HepG2 (cell line): ENCODE measurements at regions not wholly inside any gene's neighbourhood (a gene's known extent, or its start where the extent isn't known, plus 50 kb on each side); places are given as distances from the start of the nearest gene placed in this dataset.

Source experiments
- ATAC-seq: fragments of 200-7000 bp; cut with Tn5 transposase; 3 replicates; pipeline ENCODE4 v1.9.1; 2020; ENCODE audit warnings: mild to moderate bottlenecking, moderate library complexity
- BruUV-seq: library from RNA; stranded (reverse); fragments of 400-500 nt; replicated peaks from 2 replicates; lab custom pipeline; 2021; lab: Mats Ljungman, UMichigan
- CTCF ChIA-PET: fragments of 300-600 bp; formaldehyde crosslinking; extraction: SDS; loops from one replicate; lab custom pipeline; 2021; ENCODE audit warnings: low total read pairs, inconsistent platforms, low intra/inter-chr PET ratio; lab: Yijun Ruan, JAX
- POLR2A ChIA-PET: fragments of 350-600 bp; sonication (Branson Sonifier 250); formaldehyde crosslinking; loops from one replicate; lab custom pipeline; 2020; ENCODE audit warnings: antibody characterized with exemption, inconsistent platforms; lab: Yijun Ruan, JAX
- DNase-seq: peaks from one replicate; pipeline ENCODE4 v3.0.0-alpha.2; 2015; ENCODE audit warnings: low spot score
- FAIRE-seq: peaks from 3 replicates; lab custom pipeline; 2011; peaks lifted over from hg19 to GRCh38; lab: Jason Lieb, UNC
- H2AFZ ChIP-seq: one replicate; pipeline ENCODE4 v1.6.1; 2011; ENCODE audit warnings: low read length, inconsistent platforms
- H3K27ac ChIP-seq: fragments of 300-600 bp; 3 replicates; pipeline ENCODE4 v1.8.0; 2011; ENCODE audit warnings: mixed run types, mild to moderate bottlenecking, mixed read lengths, low read length, inconsistent platforms; ENCODE audit not compliant: insufficient read depth; ENCODE audit errors: extremely low read length
- H3K27me3 ChIP-seq, 2 experiments: fragments of 200-600 bp in 1 of 2; 2 replicates in 1 of 2; 3 replicates in 1 of 2; pipeline versions ENCODE4 v1.6.0 to v1.8.0; 2011; ENCODE audit warnings: low read length in 2 of 2, mild to moderate bottlenecking in 2 of 2, moderate library complexity in 2 of 2, inconsistent platforms in 1 of 2; ENCODE audit not compliant: insufficient read depth in 2 of 2, control insufficient read depth in 1 of 2
- H3K36me3 ChIP-seq, 2 experiments: fragments of 200-600 bp in 1 of 2; replicated peaks in 1 of 2; 2 replicates in 1 of 2; 3 replicates in 1 of 2; pipeline versions ENCODE4 v1.5.1 to v1.8.0; 2011; ENCODE audit warnings: low read length in 2 of 2, inconsistent platforms in 1 of 2; ENCODE audit not compliant: insufficient read depth in 2 of 2, control insufficient read depth in 1 of 2
- H3K4me1 ChIP-seq: 2 replicates; pipeline ENCODE4 v1.5.1; 2012; ENCODE audit warnings: low read length, inconsistent platforms; ENCODE audit not compliant: insufficient read depth
- H3K4me2 ChIP-seq: 2 replicates; pipeline ENCODE4 v1.6.0; 2011; ENCODE audit warnings: low read depth, low read length, inconsistent platforms
- H3K4me3 ChIP-seq, 3 experiments: fragments of 200-600 bp in 1 of 3; sonication (generic), shearing (Covaris generic) in 1 of 3; replicated peaks in 1 of 3; 2 replicates each; pipeline ENCODE4 v1.5.1; 2011 to 2016; ENCODE audit warnings: low read length in 3 of 3, inconsistent platforms in 2 of 3, low read depth in 2 of 3, mild to moderate bottlenecking in 2 of 3, control low read depth in 1 of 3, mixed read lengths in 1 of 3; ENCODE audit not compliant: insufficient read depth in 1 of 3
- H3K79me2 ChIP-seq: one replicate; pipeline ENCODE4 v1.6.1; 2011; ENCODE audit warnings: low read length, inconsistent platforms; ENCODE audit not compliant: insufficient read depth
- H3K9ac ChIP-seq: 2 replicates; pipeline ENCODE4 v1.6.0; 2011; ENCODE audit warnings: mild to moderate bottlenecking, low read depth, low read length, inconsistent platforms; ENCODE audit not compliant: insufficient read depth
- H3K9me3 ChIP-seq: 2 replicates; pipeline ENCODE4 v1.5.1; 2012; ENCODE audit warnings: mild to moderate bottlenecking, low read length
- H4K20me1 ChIP-seq: 2 replicates; pipeline ENCODE4 v1.6.0; 2011; ENCODE audit warnings: inconsistent platforms, mild to moderate bottlenecking, low read length, moderate library complexity; ENCODE audit not compliant: insufficient read depth
- MAFG ChIP-seq: sonication (generic); formaldehyde crosslinking; IDR thresholded peaks from 2 replicates; pipeline ENCODE4 v1.5.1; 2020; ENCODE audit warnings: mild to moderate bottlenecking, missing genetic modification reagents
- NR2F2 ChIP-seq: IDR thresholded peaks from 2 replicates; pipeline ENCODE4 v1.6.1; 2012; ENCODE audit warnings: low read depth, inconsistent platforms, borderline replicate concordance
- RFXANK ChIP-seq: IDR thresholded peaks from 2 replicates; pipeline ENCODE4 v1.6.1; 2016
- RFXAP ChIP-seq: sonication (generic); formaldehyde crosslinking; IDR thresholded peaks from 2 replicates; pipeline ENCODE4 v1.4.0; 2020; ENCODE audit warnings: missing genetic modification reagents, borderline replicate concordance
- SOX6 ChIP-seq, 2 experiments: fragments of 450-650 bp in 1 of 2; sonication (generic) in 1 of 2; formaldehyde crosslinking in 1 of 2; IDR thresholded peaks; 2 replicates each; pipeline versions ENCODE4 v1.4.0 to v1.6.1; 2017 to 2020; ENCODE audit warnings: antibody characterized with exemption in 1 of 2, mild to moderate bottlenecking in 1 of 2, missing genetic modification reagents in 1 of 2
- YY1 ChIP-seq: IDR thresholded peaks from 2 replicates; pipeline ENCODE4 v1.6.1; 2011; ENCODE audit warnings: low read length, low read depth, moderate library complexity, mild to moderate bottlenecking; ENCODE audit not compliant: insufficient read depth, insufficient replicate concordance
- ZNF18 ChIP-seq: sonication (generic); formaldehyde crosslinking; IDR thresholded peaks from 2 replicates; pipeline ENCODE4 v1.8.0; 2022; ENCODE audit warnings: mild to moderate bottlenecking, missing genetic modification reagents; ENCODE audit not compliant: insufficient replicate concordance
- ZNF318 ChIP-seq: sonication (generic); formaldehyde crosslinking; IDR thresholded peaks from 2 replicates; pipeline ENCODE4 v1.4.0; 2020; ENCODE audit warnings: mild to moderate bottlenecking, missing genetic modification reagents
- ZNF562 ChIP-seq: sonication (generic); formaldehyde crosslinking; IDR thresholded peaks from 2 replicates; pipeline ENCODE4 v1.8.0; 2022; ENCODE audit warnings: missing genetic modification reagents, borderline replicate concordance
- ZNF607 ChIP-seq: sonication (generic); formaldehyde crosslinking; IDR thresholded peaks from 2 replicates; pipeline ENCODE4 v1.5.1; 2020; ENCODE audit warnings: missing genetic modification reagents, mild to moderate bottlenecking, borderline replicate concordance
- ZNF761 ChIP-seq: sonication (generic); formaldehyde crosslinking; conservative IDR thresholded peaks from 2 replicates; pipeline ENCODE4 v1.4.0; 2020; ENCODE audit warnings: mild to moderate bottlenecking, missing genetic modification reagents
- ZNF777 ChIP-seq: sonication (generic); formaldehyde crosslinking; IDR thresholded peaks from 2 replicates; pipeline ENCODE4 v1.4.0; 2020; ENCODE audit warnings: missing genetic modification reagents
- ZNF792 ChIP-seq: IDR thresholded peaks from 2 replicates; pipeline ENCODE4 v1.6.1; 2016
- ZNF839 ChIP-seq: sonication (generic); formaldehyde crosslinking; IDR thresholded peaks from 2 replicates; pipeline ENCODE4 v1.4.0; 2020; ENCODE audit warnings: missing genetic modification reagents, mild to moderate bottlenecking, borderline replicate concordance
- WGBS: methylation state at CpG from one replicate; pipeline ENCODE4 v1.1.6; 2017; ENCODE audit warnings: low lambda C conversion rate; 5-methylcytosine and 5-hydroxymethylcytosine counted together
- in situ Hi-C: cut with HindIII; loops from 2 replicates; pipeline ENCODE4 v1.10.0; 2017; ENCODE audit warnings: low pct_unique_long_range_greater_than_20kb; ENCODE audit not compliant: extremely low pct_ligation_motif_present
- intact Hi-C: fragments of 100-400 bp; cut with micrococcal nuclease; formaldehyde crosslinking; loops from one replicate; pipeline ENCODE4 v1.10.0; 2022; ENCODE audit not compliant: unreplicated experiment

- no peak for TF ChIP-seq YY1
- no peak for TF ChIP-seq ZNF761
- no peak for TF ChIP-seq RFXANK (CRISPR knock-in tag)
- no peak for TF ChIP-seq ZNF562 (CRISPR knock-in tag)
- TF ChIP-seq NR2F2, result no peak
- no peak for TF ChIP-seq ZNF792
Measured at GRCh38 chr9:118455788-118456187, 751.6 kb downstream of the TLR4 start (continued).

GRCh38 chr9:118457171-118458000 lies 753.2 kb downstream of the TLR4 start:
- Histone ChIP-seq H3K9me3 (peaks cover 84% of the 10 kb centered on the region), H3K9ac (no peak overlapping the region), H3K36me3 (no peaks in the 10 kb centered on the region), H3K4me1 (no peaks in the 10 kb centered on the region), H3K27ac (no peak overlapping the region), H4K20me1 (no peaks in the 10 kb centered on the region), H3K27me3 (no peaks in the 10 kb centered on the region), H3K79me2 (no peaks in the 10 kb centered on the region), H2AFZ (no peak overlapping the region), H3K4me3 (no peak overlapping the region), H3K4me2 (no peak overlapping the region)
- ChIA-PET CTCF (no interaction called here), POLR2A (no interaction called here)
- in situ Hi-C loops, result no loop called here
- FAIRE-seq, result no peak
- intact Hi-C loops, result no loop called here
- DNase-seq, result no peak
- ATAC-seq, result no peak
- TF ChIP-seq SOX6 (IDR thresholded peaks at IDR 0.05) (no peak), SOX6 (CRISPR knock-in tag; IDR thresholded peaks at IDR 0.05) (no peak), ZNF18 (CRISPR knock-in tag) (no peak), MAFG (CRISPR knock-in tag) (no peak), ZNF318 (CRISPR knock-in tag) (no peak), ZNF777 (CRISPR knock-in tag) (no peak), RFXAP (CRISPR knock-in tag) (no peak), ZNF607 (CRISPR knock-in tag) (no peak), ZNF839 (CRISPR knock-in tag) (no peak)
- WGBS, result 15% methylated on average over 6 of the region's 6 CpGs
- no TSS peak for BruUV-seq
